CD14-positive monocyte (primary cell): ENCODE measurements at regions not wholly inside any gene's neighbourhood (a gene's known extent, or its start where the extent isn't known, plus 50 kb on each side); places are given as distances from the start of the nearest gene placed in this dataset.

Experiments
- DNase-seq, 3 donors: peaks; one replicate each; pipeline ENCODE4 v3.0.0-alpha.2; 2011 to 2022
- H2AFZ ChIP-seq: 2 replicates; pipeline ENCODE4 v1.6.0; 2012; ENCODE audit warnings: mild to moderate bottlenecking, low read depth, low read length, inconsistent platforms; ENCODE audit not compliant: insufficient read depth, poor library complexity, severe bottlenecking
- H3K27ac ChIP-seq, 2 donors: 1 replicate in 1 of 2; 2 replicates in 1 of 2; pipeline ENCODE4 v1.5.1; 2012 to 2013; ENCODE audit warnings: low read length in 2 of 2, control low read depth in 1 of 2, inconsistent platforms in 1 of 2, low read depth in 1 of 2, mild to moderate bottlenecking in 1 of 2
- H3K27me3 ChIP-seq, 2 donors: one replicate each; pipeline versions ENCODE4 v1.6.0 to v1.6.1; 2011 to 2013; ENCODE audit warnings: low read length in 2 of 2; ENCODE audit not compliant: control insufficient read depth in 2 of 2, insufficient read depth in 2 of 2
- H3K36me3 ChIP-seq, 2 donors: replicated peaks in 1 of 2; 1 replicate in 1 of 2; 2 replicates in 1 of 2; pipeline versions ENCODE4 v1.5.1 to v1.6.1; 2012 to 2013; ENCODE audit warnings: low read length in 2 of 2, control low read depth in 1 of 2, inconsistent platforms in 1 of 2, mild to moderate bottlenecking in 1 of 2; ENCODE audit not compliant: insufficient read depth in 2 of 2, control insufficient read depth in 1 of 2
- H3K4me1 ChIP-seq, 2 donors: 1 replicate in 1 of 2; 2 replicates in 1 of 2; pipeline versions ENCODE4 v1.5.1 to v1.6.1; 2012 to 2013; ENCODE audit warnings: low read length in 2 of 2, control low read depth in 1 of 2, inconsistent platforms in 1 of 2, mild to moderate bottlenecking in 1 of 2, moderate library complexity in 1 of 2; ENCODE audit not compliant: insufficient read depth in 2 of 2, control insufficient read depth in 1 of 2
- H3K4me2 ChIP-seq: replicated peaks from 2 replicates; pipeline ENCODE3; 2012; ENCODE audit warnings: low read length, moderate library complexity, mild to moderate bottlenecking; ENCODE audit not compliant: poor library complexity, severe bottlenecking; ENCODE audit errors: extremely low read depth
- H3K4me3 ChIP-seq, 3 experiments: fragments of 200-600 bp in 1 of 3; sonication (generic) in 1 of 3; replicated peaks in 1 of 3; 1 replicate in 2 of 3; 2 replicates in 1 of 3; pipeline ENCODE4 v1.5.1; 2011 to 2013; ENCODE audit warnings: low read length in 3 of 3, mild to moderate bottlenecking in 3 of 3, control low read depth in 2 of 3, low read depth in 2 of 3, inconsistent platforms in 1 of 3, moderate library complexity in 1 of 3
- H3K79me2 ChIP-seq: 2 replicates; pipeline ENCODE4 v1.6.0; 2012; ENCODE audit warnings: mild to moderate bottlenecking, control low read depth, inconsistent platforms, low read length, moderate library complexity; ENCODE audit not compliant: insufficient read depth
- H3K9ac ChIP-seq: 2 replicates; pipeline ENCODE4 v1.6.0; 2017; ENCODE audit warnings: low read length, mild to moderate bottlenecking; ENCODE audit not compliant: insufficient read depth, poor library complexity, severe bottlenecking
- H3K9me3 ChIP-seq, 2 donors: replicated peaks in 1 of 2; 1 replicate in 1 of 2; 2 replicates in 1 of 2; pipeline versions ENCODE4 v1.5.1 to v1.6.1; 2012 to 2013; ENCODE audit warnings: low read length in 2 of 2, control low read depth in 1 of 2; ENCODE audit not compliant: control insufficient read depth in 1 of 2, insufficient read depth in 1 of 2
- H4K20me1 ChIP-seq: 2 replicates; pipeline ENCODE4 v1.6.0; 2012; ENCODE audit warnings: mild to moderate bottlenecking, low read length, control low read depth, moderate library complexity; ENCODE audit not compliant: insufficient read depth
- H3K27ac Mint-ChIP-seq, 7 donors: one replicate each; pipeline ENCODE4 v1.8.0; 2020; ENCODE audit warnings: mild to moderate bottlenecking in 7 of 7, mixed read lengths in 7 of 7, moderate library complexity in 6 of 7, inconsistent platforms in 2 of 7
- H3K27me3 Mint-ChIP-seq, 3 donors: one replicate each; pipeline ENCODE4 v1.8.0; 2021 to 2022; ENCODE audit warnings: low read depth in 3 of 3, mild to moderate bottlenecking in 3 of 3, mixed read lengths in 3 of 3, moderate library complexity in 3 of 3, inconsistent platforms in 1 of 3
- H3K36me3 Mint-ChIP-seq, 2 donors: one replicate each; pipeline ENCODE4 v1.8.0; 2020; ENCODE audit warnings: mixed read lengths in 2 of 2, inconsistent platforms in 1 of 2, mild to moderate bottlenecking in 1 of 2
- H3K4me1 Mint-ChIP-seq: one replicate; pipeline ENCODE4 v1.8.0; 2020; ENCODE audit warnings: mild to moderate bottlenecking, mixed read lengths
- H3K4me3 Mint-ChIP-seq, 2 donors: one replicate each; pipeline ENCODE4 v1.8.0; 2020; ENCODE audit warnings: mild to moderate bottlenecking in 2 of 2, mixed read lengths in 2 of 2, moderate library complexity in 1 of 2
- H3K9me3 Mint-ChIP-seq, 7 donors: one replicate each; pipeline ENCODE4 v1.8.0; 2020 to 2022; ENCODE audit warnings: mixed read lengths in 7 of 7, mild to moderate bottlenecking in 6 of 7, moderate library complexity in 6 of 7, inconsistent platforms in 2 of 7
- WGBS: methylation state at CpG from one replicate; pipeline ENCODE4 v1.1.5; 2013; ENCODE audit warnings: missing lambda C conversion rate; ENCODE audit not compliant: insufficient coverage; 5-methylcytosine and 5-hydroxymethylcytosine counted together
- intact Hi-C, 2 donors: fragments of 100-400 bp; cut with micrococcal nuclease; formaldehyde crosslinking; loops; one replicate each; pipeline versions ENCODE4 v1.15.0 to v1.15.1; 2023
- TF ChIP-seq, protein P1 (sequence below): fragments of 200-600 bp; IDR thresholded peaks from one replicate; pipeline ENCODE4 v1.8.0; 2022; ENCODE audit warnings: antibody characterized with exemption, mild to moderate bottlenecking

DNA sequence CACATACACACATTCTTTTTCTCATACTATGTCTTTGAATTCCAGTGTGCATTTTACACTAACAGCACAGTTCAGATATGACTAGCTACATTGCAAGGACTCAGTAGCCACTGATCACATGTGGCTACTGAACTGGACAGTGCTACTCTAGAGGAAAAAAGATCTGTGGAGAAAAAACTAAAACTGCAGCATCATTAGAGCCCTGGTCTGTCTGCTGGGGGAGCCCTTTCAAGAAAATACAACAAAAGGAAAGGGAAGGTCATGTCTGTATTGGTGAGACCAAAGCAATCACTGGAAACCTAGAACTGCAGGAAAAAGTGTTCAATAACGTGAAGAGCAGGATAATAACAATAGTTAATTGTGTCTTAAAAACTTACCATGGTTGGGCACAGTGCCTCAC lies 132.3 kb upstream of the JARID2 start:
- no peaks in the 10 kb centered on the region for H4K20me1 ChIP-seq
- peaks cover 10 to 13% of the 10 kb centered on the region in 2 donors for H3K4me1 ChIP-seq
- no CpG with 5 or more reads among the region's 1 CpG for WGBS
- H3K27ac ChIP-seq = no peak overlapping the region
- H2AFZ ChIP-seq = no peak overlapping the region
- no peak for DNase-seq
- intact Hi-C loops = no loop called here
- no peaks in the 10 kb centered on the region for H3K27me3 ChIP-seq
- no peak overlapping the region for H3K4me3 ChIP-seq
- no peak overlapping the region for H3K9ac ChIP-seq
- H3K9me3 ChIP-seq = no peaks in the 10 kb centered on the region
- Mint-ChIP-seq H3K36me3 (no peaks in the 10 kb centered on the region), H3K27me3 (peaks cover 0 to 1% (median 1%) of the 10 kb centered on the region in 3 donors), H3K9me3 (peaks cover 0 to 4% (median 0%) of the 10 kb centered on the region in 7 donors), H3K4me1 (peaks cover 13% of the 10 kb centered on the region), H3K27ac (no peak overlapping the region), H3K4me3 (no peak overlapping the region)
- no peaks in the 10 kb centered on the region for H3K79me2 ChIP-seq
- H3K36me3 ChIP-seq = no peaks in the 10 kb centered on the region
- TF ChIP-seq, protein P1, sequence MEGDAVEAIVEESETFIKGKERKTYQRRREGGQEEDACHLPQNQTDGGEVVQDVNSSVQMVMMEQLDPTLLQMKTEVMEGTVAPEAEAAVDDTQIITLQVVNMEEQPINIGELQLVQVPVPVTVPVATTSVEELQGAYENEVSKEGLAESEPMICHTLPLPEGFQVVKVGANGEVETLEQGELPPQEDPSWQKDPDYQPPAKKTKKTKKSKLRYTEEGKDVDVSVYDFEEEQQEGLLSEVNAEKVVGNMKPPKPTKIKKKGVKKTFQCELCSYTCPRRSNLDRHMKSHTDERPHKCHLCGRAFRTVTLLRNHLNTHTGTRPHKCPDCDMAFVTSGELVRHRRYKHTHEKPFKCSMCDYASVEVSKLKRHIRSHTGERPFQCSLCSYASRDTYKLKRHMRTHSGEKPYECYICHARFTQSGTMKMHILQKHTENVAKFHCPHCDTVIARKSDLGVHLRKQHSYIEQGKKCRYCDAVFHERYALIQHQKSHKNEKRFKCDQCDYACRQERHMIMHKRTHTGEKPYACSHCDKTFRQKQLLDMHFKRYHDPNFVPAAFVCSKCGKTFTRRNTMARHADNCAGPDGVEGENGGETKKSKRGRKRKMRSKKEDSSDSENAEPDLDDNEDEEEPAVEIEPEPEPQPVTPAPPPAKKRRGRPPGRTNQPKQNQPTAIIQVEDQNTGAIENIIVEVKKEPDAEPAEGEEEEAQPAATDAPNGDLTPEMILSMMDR = no peak
- no peak overlapping the region for H3K4me2 ChIP-seq

DNA sequence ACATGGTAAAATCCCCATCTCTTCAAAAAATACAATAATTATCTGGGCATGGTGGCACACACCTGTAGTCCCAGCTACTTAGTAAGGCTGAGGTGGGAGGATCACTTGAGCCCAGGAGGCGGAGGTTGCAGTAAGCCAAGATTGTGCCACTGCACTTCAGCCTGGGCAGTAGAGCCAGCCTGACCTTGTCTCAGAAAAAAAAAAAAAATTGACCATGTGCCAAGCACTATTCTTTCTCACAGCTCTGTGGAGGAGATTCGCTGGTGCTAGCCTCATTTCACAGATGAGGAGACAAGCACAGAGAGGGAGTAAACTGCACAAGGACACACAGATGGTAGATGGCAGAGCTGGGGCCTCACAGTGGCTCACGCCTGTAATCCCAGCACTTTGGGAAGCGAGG lies 131.8 kb upstream of the JARID2 start:
- no peak for DNase-seq
- Histone ChIP-seq H3K79me2 (no peaks in the 10 kb centered on the region), H3K4me2 (no peak overlapping the region), H3K27ac (no peak overlapping the region), H2AFZ (no peak overlapping the region), H3K27me3 (no peaks in the 10 kb centered on the region), H3K4me3 (no peak overlapping the region), H4K20me1 (no peaks in the 10 kb centered on the region), H3K9ac (no peak overlapping the region), H3K9me3 (no peaks in the 10 kb centered on the region), H3K36me3 (no peaks in the 10 kb centered on the region), H3K4me1 (peaks cover 5 to 8% of the 10 kb centered on the region in 2 donors)
- TF ChIP-seq, protein P1 = no peak
- Mint-ChIP-seq H3K9me3 (peaks cover 0 to 4% (median 0%) of the 10 kb centered on the region in 7 donors), H3K27ac (no peak overlapping the region), H3K27me3 (peaks cover 0 to 3% (median 1%) of the 10 kb centered on the region in 3 donors), H3K4me3 (no peak overlapping the region), H3K4me1 (peaks cover 8% of the 10 kb centered on the region), H3K36me3 (no peaks in the 10 kb centered on the region)
- intact Hi-C loops = no loop called here
- 100% methylated on average over 4 of the region's 4 CpGs for WGBS
